NCI-H1092 treated with DMSO at 0.1 percent for 48 hours (cell line): ENCODE measurements at regions not wholly inside any gene's neighbourhood (a gene's known extent, or its start where the extent isn't known, plus 50 kb on each side); places are given as distances from the start of the nearest gene placed in this dataset.
"Not testable (repeated sequence)": the region's sequence is repeated elsewhere in the genome, so short reads cannot be mapped to it uniquely, and the experiment has no call there.

Experiments used
- DNase-seq: peaks from one replicate; lab custom pipeline; 2025; lab: John Stamatoyannopoulos, UW

GRCh38 chr2:220552790-220553535 is 925.5 kb downstream of the SLC4A3 start:
- DNase-seq = no peak

- no peak for DNase-seq
These were observed 928.7 kb downstream of the SLC4A3 start for GRCh38 chr2:220555961-220556630.

- DNase-seq = no peak
These were observed 929.2 kb downstream of the SLC4A3 start for GRCh38 chr2:220556658-220557057.

- no peak for DNase-seq
These were observed 932.8 kb downstream of the SLC4A3 start for GRCh38 chr2:220560192-220560591.

GRCh38 chr2:220562375-220563140 is 935.1 kb downstream of the SLC4A3 start:
- no peak for DNase-seq

- no peak for DNase-seq
These were observed 940.9 kb downstream of the SLC4A3 start for GRCh38 chr2:220568296-220568695.

GRCh38 chr2:220569112-220569897 is 941.9 kb downstream of the SLC4A3 start:
- no peak for DNase-seq

GRCh38 chr2:220572385-220572784 is 945.0 kb downstream of the SLC4A3 start:
- DNase-seq = no peak

GRCh38 chr2:220574038-220574437 is 946.6 kb downstream of the SLC4A3 start:
- no peak for DNase-seq

- no peak for DNase-seq
These were observed 948.5 kb downstream of the SLC4A3 start for GRCh38 chr2:220575963-220576362.

- DNase-seq = no peak
These were observed 952.0 kb downstream of the SLC4A3 start for GRCh38 chr2:220579452-220579851.

GRCh38 chr2:220580113-220580512 is 952.7 kb downstream of the SLC4A3 start:
- DNase-seq = no peak

GRCh38 chr2:220583725-220584124 is 956.3 kb downstream of the SLC4A3 start:
- no peak for DNase-seq

- DNase-seq = no peak
These were observed 957.8 kb downstream of the SLC4A3 start for GRCh38 chr2:220585241-220585640.

GRCh38 chr2:220586980-220587530 is 959.6 kb downstream of the SLC4A3 start:
- no peak for DNase-seq

- no peak for DNase-seq
These were observed 960.7 kb downstream of the SLC4A3 start for GRCh38 chr2:220588148-220588547.

GRCh38 chr2:220590476-220590875 is 963.0 kb downstream of the SLC4A3 start:
- no peak for DNase-seq

- no peak for DNase-seq
These were observed 966.1 kb downstream of the SLC4A3 start for GRCh38 chr2:220593526-220593925.

- no peak for DNase-seq
These were observed 970.4 kb downstream of the EPHA4 start for GRCh38 chr2:220601674-220602073.

- not testable (repeated sequence) for DNase-seq
These were observed 959.1 kb downstream of the EPHA4 start for GRCh38 chr2:220613004-220613403.

- no peak for DNase-seq
These were observed 958.0 kb downstream of the EPHA4 start for GRCh38 chr2:220614064-220614463.
